ENCODE measurements at regions not wholly inside any gene's neighbourhood (a gene's known extent, or its start where the extent isn't known, plus 50 kb on each side); places are given as distances from the start of the nearest gene placed in this dataset.

- no peak overlapping the region for H2AFZ ChIP-seq
- no peak for DNase-seq (ENCODE audit: low spot score)
- H3K4me3 ChIP-seq, result no peak overlapping the region
- H4K20me1 ChIP-seq (ENCODE audit: insufficient read depth, poor library complexity, severe bottlenecking), result no peaks in the 10 kb centered on the region
- 77% methylated on average over 1 of the region's 1 CpG for WGBS (ENCODE audit: low lambda C conversion rate, missing lambda C conversion rate)
- no peak overlapping the region for H3K4me2 ChIP-seq
- no peaks in the 10 kb centered on the region for H3K36me3 ChIP-seq (replicated peaks; ENCODE audit: insufficient read depth, low read depth)
- H3K27me3 ChIP-seq, result peaks cover 68% of the 10 kb centered on the region
- TF ChIP-seq EZH2phosphoT487 (IDR thresholded peaks at IDR 0.05; ENCODE audit: low read depth, severe bottlenecking, unreplicated experiment), result no peak
- no peak for TF ChIP-seq CTCF (IDR thresholded peaks at IDR 0.05; ENCODE audit: poor library complexity)
- TF ChIP-seq EZH2 (IDR thresholded peaks at IDR 0.05; ENCODE audit: borderline replicate concordance), result no peak
- H3K4me1 ChIP-seq (ENCODE audit: insufficient read depth), result peaks cover 4% of the 10 kb centered on the region
- no peak overlapping the region for H3K27ac ChIP-seq
- no peaks in the 10 kb centered on the region for H3K79me2 ChIP-seq
- no peaks in the 10 kb centered on the region for H3K9me2 ChIP-seq (replicated peaks; ENCODE audit: insufficient read depth)
- H3K9me3 ChIP-seq (ENCODE audit: low read depth), result no peaks in the 10 kb centered on the region
Measured at GRCh38 chr11:43585877-43586608, 94.5 kb upstream of the HSD17B12 start.

GRCh38 chr11:43589601-43590250 is 90.8 kb upstream of the HSD17B12 start:
- Histone ChIP-seq H2AFZ (no peak overlapping the region), H3K9me3 (ENCODE audit: low read depth) (no peaks in the 10 kb centered on the region), H3K79me2 (no peaks in the 10 kb centered on the region), H3K36me3 (replicated peaks; ENCODE audit: insufficient read depth, low read depth) (no peaks in the 10 kb centered on the region), H3K4me2 (no peak overlapping the region), H3K27ac (no peak overlapping the region), H4K20me1 (ENCODE audit: insufficient read depth, poor library complexity, severe bottlenecking) (no peaks in the 10 kb centered on the region), H3K4me3 (no peak overlapping the region), H3K27me3 (peaks cover 41% of the 10 kb centered on the region), H3K4me1 (ENCODE audit: insufficient read depth) (no peaks in the 10 kb centered on the region), H3K9me2 (replicated peaks; ENCODE audit: insufficient read depth) (no peaks in the 10 kb centered on the region)
- 79% methylated on average over 5 of the region's 5 CpGs for WGBS (ENCODE audit: low lambda C conversion rate, missing lambda C conversion rate)
- TF ChIP-seq EZH2phosphoT487 (IDR thresholded peaks at IDR 0.05; ENCODE audit: low read depth, severe bottlenecking, unreplicated experiment) (no peak), EZH2 (IDR thresholded peaks at IDR 0.05; ENCODE audit: borderline replicate concordance) (no peak), CTCF (IDR thresholded peaks at IDR 0.05; ENCODE audit: poor library complexity) (no peak)
- DNase-seq (ENCODE audit: low spot score), result no peak

- Histone ChIP-seq H3K9me2 (replicated peaks; ENCODE audit: insufficient read depth) (no peaks in the 10 kb centered on the region), H3K27ac (no peak overlapping the region), H3K27me3 (peaks cover 8% of the 10 kb centered on the region), H4K20me1 (ENCODE audit: insufficient read depth, poor library complexity, severe bottlenecking) (no peaks in the 10 kb centered on the region), H3K4me1 (ENCODE audit: insufficient read depth) (no peaks in the 10 kb centered on the region), H3K79me2 (no peaks in the 10 kb centered on the region), H2AFZ (no peak overlapping the region), H3K4me3 (no peak overlapping the region), H3K4me2 (no peak overlapping the region), H3K9me3 (ENCODE audit: low read depth) (no peaks in the 10 kb centered on the region), H3K36me3 (replicated peaks; ENCODE audit: insufficient read depth, low read depth) (no peaks in the 10 kb centered on the region)
- TF ChIP-seq EZH2 (IDR thresholded peaks at IDR 0.05; ENCODE audit: borderline replicate concordance), result no peak
- TF ChIP-seq EZH2phosphoT487 (IDR thresholded peaks at IDR 0.05; ENCODE audit: low read depth, severe bottlenecking, unreplicated experiment), result no peak
- no peak for TF ChIP-seq CTCF (IDR thresholded peaks at IDR 0.05; ENCODE audit: poor library complexity)
- WGBS (ENCODE audit: low lambda C conversion rate, missing lambda C conversion rate), result 65% methylated on average over 1 of the region's 1 CpG
- no peak for DNase-seq (ENCODE audit: low spot score)
Measured at GRCh38 chr11:43601511-43601910, 79.0 kb upstream of the HSD17B12 start.

Data from hepatocyte (in vitro differentiated cells).